Renal cortical epithelial cell (primary cell): ENCODE measurements at regions not wholly inside any gene's neighbourhood (a gene's known extent, or its start where the extent isn't known, plus 50 kb on each side); places are given as distances from the start of the nearest gene placed in this dataset.
A peak's percentile ranks its signal among the peaks of the same experiment; 100 is the strongest.

Experiments used
- DNase-seq: peaks from one replicate; pipeline ENCODE4 v3.0.0-alpha.2; 2011; ENCODE audit warnings: low read depth

GRCh38 chr3:59450437-59450836 lies 400.6 kb upstream of the CFAP20DC start:
- DNase-seq = no peak

- no peak for DNase-seq
These were observed 397.1 kb upstream of the CFAP20DC start for GRCh38 chr3:59446775-59447465.

- DNase-seq = no peak
These were observed 394.9 kb upstream of the CFAP20DC start for GRCh38 chr3:59444676-59445075.

- DNase-seq = no peak
These were observed 394.5 kb upstream of the CFAP20DC start for GRCh38 chr3:59444294-59444671.

- no peak for DNase-seq
These were observed 393.9 kb upstream of the CFAP20DC start for GRCh38 chr3:59443618-59444293.

- no peak for DNase-seq
These were observed 392.2 kb upstream of the CFAP20DC start for GRCh38 chr3:59442046-59442445.

- DNase-seq = peak; percentile 34
These were observed 390.6 kb upstream of the CFAP20DC start for GRCh38 chr3:59440285-59441028.

- DNase-seq = no peak
These were observed 388.7 kb upstream of the CFAP20DC start for GRCh38 chr3:59438492-59438891.

- DNase-seq = no peak
These were observed 386.5 kb upstream of the CFAP20DC start for GRCh38 chr3:59436164-59436958.

- no peak for DNase-seq
These were observed 383.7 kb upstream of the CFAP20DC start for GRCh38 chr3:59433546-59433945.

- DNase-seq = no peak
These were observed 382.8 kb upstream of the CFAP20DC start for GRCh38 chr3:59432665-59433064.

- no peak for DNase-seq
These were observed 380.5 kb upstream of the CFAP20DC start for GRCh38 chr3:59430341-59430740.

GRCh38 chr3:59429198-59429597 lies 379.4 kb upstream of the CFAP20DC start:
- DNase-seq = no peak

GRCh38 chr3:59426821-59427565 lies 377.2 kb upstream of the CFAP20DC start:
- peak; percentile 52 for DNase-seq

GRCh38 chr3:59425942-59426341 lies 376.1 kb upstream of the CFAP20DC start:
- DNase-seq = no peak

GRCh38 chr3:59425371-59425770 lies 375.5 kb upstream of the CFAP20DC start:
- DNase-seq = peak; percentile 81

GRCh38 chr3:59424268-59425010 lies 374.6 kb upstream of the CFAP20DC start:
- peak; percentile 72 for DNase-seq

GRCh38 chr3:59423707-59424106 lies 373.9 kb upstream of the CFAP20DC start:
- no peak for DNase-seq

- peak; percentile 53 for DNase-seq
These were observed 372.5 kb upstream of the CFAP20DC start for GRCh38 chr3:59422312-59422711.

GRCh38 chr3:59418836-59419235 lies 369.0 kb upstream of the CFAP20DC start:
- no peak for DNase-seq

- DNase-seq = peak; percentile 69
These were observed 362.7 kb upstream of the CFAP20DC start for GRCh38 chr3:59412516-59412915.
